ENCODE measurements at regions not wholly inside any gene's neighbourhood (a gene's known extent, or its start where the extent isn't known, plus 50 kb on each side); places are given as distances from the start of the nearest gene placed in this dataset.

DNA sequence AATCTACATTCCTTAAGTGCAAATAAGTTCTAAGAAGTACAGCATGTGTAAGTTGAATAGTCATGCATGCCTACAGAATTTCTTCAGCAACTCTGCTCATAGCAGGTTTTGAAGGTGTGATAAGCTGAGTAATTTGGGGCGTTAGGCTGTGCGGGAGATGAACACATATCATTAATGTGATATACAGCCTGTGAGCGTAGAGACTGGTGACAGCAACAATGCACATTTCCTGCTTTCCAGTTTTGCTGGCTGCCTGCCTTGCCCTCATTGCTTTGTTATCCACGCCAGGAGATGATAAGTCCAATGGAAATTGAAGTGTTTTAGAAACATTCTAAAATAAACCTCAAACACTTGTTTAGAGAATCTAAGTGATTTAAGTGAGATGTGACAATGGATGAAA, 1709.4 kb downstream of the ARAP2 start:
- intact Hi-C loops (cut with micrococcal nuclease), result no loop called here
- no peak overlapping the region for H3K4me3 Mint-ChIP-seq
- H3K36me3 Mint-ChIP-seq (ENCODE audit: low read depth), result no peaks in the 10 kb centered on the region
- no peaks in the 10 kb centered on the region for H3K9me3 Mint-ChIP-seq
- no peak overlapping the region for H3K27ac Mint-ChIP-seq
- no peaks in the 10 kb centered on the region for H3K27me3 Mint-ChIP-seq
- H3K4me1 Mint-ChIP-seq (ENCODE audit: low read depth), result no peaks in the 10 kb centered on the region

DNA sequence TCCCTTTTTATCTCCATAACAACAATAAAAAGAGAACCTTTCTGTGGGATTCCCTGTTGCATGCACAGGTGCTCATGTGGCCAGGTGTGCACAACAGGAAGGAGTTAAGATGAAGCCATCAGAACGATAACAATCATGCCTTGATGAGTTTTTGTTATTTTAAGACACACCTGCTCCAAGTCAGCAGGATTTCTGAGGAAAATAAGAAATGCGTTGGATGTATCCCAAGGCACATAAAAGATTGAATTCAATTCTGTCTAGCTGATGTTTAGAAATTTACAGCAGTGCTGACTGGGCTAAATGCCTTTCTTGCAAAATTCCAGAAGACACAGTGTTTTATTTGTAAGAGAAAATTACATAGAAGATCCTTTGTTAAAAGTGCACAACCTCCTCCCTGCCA, 1678.2 kb downstream of the ARAP2 start:
- no peak overlapping the region for H3K4me3 Mint-ChIP-seq
- H3K36me3 Mint-ChIP-seq (ENCODE audit: low read depth), result no peaks in the 10 kb centered on the region
- intact Hi-C loops (cut with micrococcal nuclease), result no loop called here
- H3K9me3 Mint-ChIP-seq, result no peaks in the 10 kb centered on the region
- H3K27ac Mint-ChIP-seq, result no peak overlapping the region
- no peaks in the 10 kb centered on the region for H3K27me3 Mint-ChIP-seq
- no peaks in the 10 kb centered on the region for H3K4me1 Mint-ChIP-seq (ENCODE audit: low read depth)

DNA sequence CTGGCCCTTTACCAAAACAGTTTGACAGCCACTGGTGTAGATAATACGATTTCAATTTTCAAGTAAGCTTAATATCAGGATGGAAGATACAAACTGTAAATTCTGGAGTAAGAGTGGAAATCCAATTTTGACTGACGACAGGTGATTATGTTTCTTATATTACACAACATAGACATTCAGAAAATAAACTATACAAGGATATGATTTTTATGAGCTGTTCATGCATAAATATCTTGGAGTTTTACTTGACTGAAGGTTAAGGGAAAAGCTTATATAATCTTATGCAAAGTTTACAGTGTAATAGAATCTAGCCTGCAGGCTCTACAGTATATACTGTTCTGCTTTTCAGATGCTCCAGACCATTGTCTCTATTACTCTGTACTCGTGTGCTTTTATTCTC, 1672.3 kb downstream of the ARAP2 start:
- Mint-ChIP-seq H3K36me3 (ENCODE audit: low read depth) (no peaks in the 10 kb centered on the region), H3K27ac (no peak overlapping the region), H3K4me3 (no peak overlapping the region), H3K4me1 (ENCODE audit: low read depth) (no peaks in the 10 kb centered on the region), H3K9me3 (no peaks in the 10 kb centered on the region), H3K27me3 (no peaks in the 10 kb centered on the region)
- intact Hi-C loops (cut with micrococcal nuclease), result no loop called here

DNA sequence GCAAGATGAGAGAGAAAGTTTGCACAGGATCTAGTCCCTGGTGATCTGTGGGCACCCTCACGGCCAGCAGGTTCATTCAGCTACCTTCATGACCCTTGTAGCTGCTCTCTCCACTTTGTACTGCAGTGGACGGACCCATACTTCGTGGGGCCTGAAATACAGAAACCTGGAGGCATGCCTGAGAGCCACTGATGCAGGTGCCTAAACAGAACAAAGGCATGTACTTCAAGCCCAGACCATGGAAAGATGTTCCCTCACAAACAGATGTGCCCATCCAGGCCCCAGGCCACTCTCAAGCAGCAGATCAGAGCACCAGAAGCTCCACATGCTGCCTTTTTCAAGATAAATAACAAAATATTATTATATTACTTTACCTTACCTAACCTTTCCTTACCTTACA, 1629.0 kb downstream of the ARAP2 start:
- no peak overlapping the region for H3K4me3 Mint-ChIP-seq
- H3K36me3 Mint-ChIP-seq (ENCODE audit: low read depth), result no peaks in the 10 kb centered on the region
- no peaks in the 10 kb centered on the region for H3K9me3 Mint-ChIP-seq
- intact Hi-C loops (cut with micrococcal nuclease), result no loop called here
- no peak overlapping the region for H3K27ac Mint-ChIP-seq
- no peaks in the 10 kb centered on the region for H3K27me3 Mint-ChIP-seq
- H3K4me1 Mint-ChIP-seq (ENCODE audit: low read depth), result no peaks in the 10 kb centered on the region

DNA sequence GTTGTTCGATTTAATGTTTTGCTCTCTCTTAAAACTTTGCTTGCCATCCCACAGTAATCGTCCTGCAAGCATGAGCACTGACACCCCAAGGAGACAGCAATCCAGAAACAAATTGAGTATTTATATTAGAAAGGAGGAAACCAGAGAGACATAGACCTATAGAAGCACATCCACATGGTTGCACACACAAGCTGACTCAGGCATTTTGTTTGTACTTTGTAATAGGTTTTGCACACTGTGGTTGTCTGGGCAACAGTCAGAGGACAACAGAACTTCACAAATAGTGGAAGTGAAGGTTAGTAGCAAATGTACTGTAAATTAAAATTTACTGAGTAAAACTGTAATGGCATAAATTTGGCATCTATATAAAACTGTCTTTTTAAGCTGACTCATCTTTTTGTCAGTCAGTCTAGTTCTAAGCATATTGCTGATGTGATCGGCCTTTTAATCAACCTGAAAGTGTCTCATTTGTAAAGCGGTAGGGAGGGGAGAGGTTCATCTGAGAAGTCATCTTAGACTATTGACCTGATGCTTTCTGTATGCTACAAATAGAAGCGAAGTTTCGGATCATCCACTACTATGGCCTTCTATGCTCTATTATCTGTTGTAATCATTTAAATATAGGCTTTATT, 1624.7 kb downstream of the ARAP2 start:
- H3K4me1 Mint-ChIP-seq (ENCODE audit: low read depth), result no peaks in the 10 kb centered on the region
- intact Hi-C loops (cut with micrococcal nuclease), result no loop called here
- no peak overlapping the region for H3K27ac Mint-ChIP-seq
- H3K9me3 Mint-ChIP-seq, result no peaks in the 10 kb centered on the region
- no peaks in the 10 kb centered on the region for H3K27me3 Mint-ChIP-seq
- no peaks in the 10 kb centered on the region for H3K36me3 Mint-ChIP-seq (ENCODE audit: low read depth)
- no peak overlapping the region for H3K4me3 Mint-ChIP-seq

DNA sequence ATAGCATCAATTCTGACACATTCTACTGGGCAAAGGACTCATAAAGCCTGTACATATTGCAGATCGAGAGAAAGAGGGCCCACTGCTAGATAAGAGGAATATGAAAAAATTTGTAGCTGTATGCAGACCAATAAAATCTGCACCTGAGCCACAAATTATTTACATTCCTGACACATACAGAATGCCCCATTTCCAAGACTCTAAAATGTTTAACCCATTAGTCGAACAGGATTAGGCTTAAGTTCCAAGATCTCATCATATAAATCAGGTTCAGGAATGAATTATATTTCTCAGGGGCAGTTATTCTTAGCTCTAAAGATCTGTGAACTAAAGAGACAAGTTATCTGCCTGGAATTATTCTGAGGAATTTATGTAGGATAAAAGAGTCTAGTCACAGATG, 1615.8 kb downstream of the ARAP2 start:
- H3K4me3 Mint-ChIP-seq, result no peak overlapping the region
- H3K36me3 Mint-ChIP-seq (ENCODE audit: low read depth), result no peaks in the 10 kb centered on the region
- H3K9me3 Mint-ChIP-seq, result peaks cover 5% of the 10 kb centered on the region
- H3K4me1 Mint-ChIP-seq (ENCODE audit: low read depth), result no peaks in the 10 kb centered on the region
- intact Hi-C loops (cut with micrococcal nuclease), result no loop called here
- H3K27me3 Mint-ChIP-seq, result no peaks in the 10 kb centered on the region
- no peak overlapping the region for H3K27ac Mint-ChIP-seq

DNA sequence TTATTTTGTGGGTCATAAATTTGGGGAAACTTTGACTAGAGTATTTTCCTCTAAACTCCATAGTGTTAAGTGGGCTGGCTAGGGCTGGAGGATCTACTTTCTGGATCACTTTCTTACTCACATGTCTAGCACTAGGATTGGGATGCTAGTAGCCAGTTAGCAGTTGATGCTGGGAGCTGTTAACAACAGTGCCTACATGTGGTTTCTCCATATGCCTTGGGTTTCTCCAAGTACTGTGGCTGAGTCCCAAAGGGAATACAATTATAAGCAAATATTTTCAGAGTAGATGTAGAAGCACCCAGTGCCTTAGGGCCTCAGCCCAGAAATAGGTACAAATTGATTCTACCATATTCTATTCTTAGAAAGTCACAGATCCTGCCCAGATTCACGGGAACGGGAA, 1614.9 kb downstream of the ARAP2 start:
- intact Hi-C loops (cut with micrococcal nuclease), result no loop called here
- Mint-ChIP-seq H3K27me3 (no peaks in the 10 kb centered on the region), H3K36me3 (ENCODE audit: low read depth) (no peaks in the 10 kb centered on the region), H3K4me1 (ENCODE audit: low read depth) (no peaks in the 10 kb centered on the region), H3K9me3 (peaks cover 5% of the 10 kb centered on the region), H3K27ac (no peak overlapping the region), H3K4me3 (no peak overlapping the region)

DNA sequence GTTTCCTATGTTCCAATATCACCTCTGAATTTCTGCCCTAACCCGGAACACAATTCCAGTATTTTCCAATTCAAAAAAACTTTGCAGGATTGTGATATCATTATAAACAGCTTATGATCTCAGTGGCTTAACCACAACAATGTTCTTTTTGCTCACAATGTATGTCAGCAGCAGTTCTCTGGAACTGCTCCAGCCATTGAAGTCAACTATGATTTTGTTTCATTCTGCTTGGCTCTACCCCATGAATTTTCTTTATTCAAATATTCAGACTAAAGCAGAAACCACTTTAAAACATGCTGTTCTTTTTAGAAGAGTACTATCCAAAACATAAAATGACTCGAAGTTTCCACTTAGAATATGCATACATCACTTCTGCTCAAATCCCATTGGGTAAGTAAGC, 1611.1 kb downstream of the ARAP2 start:
- no peaks in the 10 kb centered on the region for H3K27me3 Mint-ChIP-seq
- no peaks in the 10 kb centered on the region for H3K4me1 Mint-ChIP-seq (ENCODE audit: low read depth)
- no peak overlapping the region for H3K27ac Mint-ChIP-seq
- no peak overlapping the region for H3K4me3 Mint-ChIP-seq
- no peaks in the 10 kb centered on the region for H3K36me3 Mint-ChIP-seq (ENCODE audit: low read depth)
- peaks cover 5% of the 10 kb centered on the region for H3K9me3 Mint-ChIP-seq
- intact Hi-C loops (cut with micrococcal nuclease), result no loop called here

DNA sequence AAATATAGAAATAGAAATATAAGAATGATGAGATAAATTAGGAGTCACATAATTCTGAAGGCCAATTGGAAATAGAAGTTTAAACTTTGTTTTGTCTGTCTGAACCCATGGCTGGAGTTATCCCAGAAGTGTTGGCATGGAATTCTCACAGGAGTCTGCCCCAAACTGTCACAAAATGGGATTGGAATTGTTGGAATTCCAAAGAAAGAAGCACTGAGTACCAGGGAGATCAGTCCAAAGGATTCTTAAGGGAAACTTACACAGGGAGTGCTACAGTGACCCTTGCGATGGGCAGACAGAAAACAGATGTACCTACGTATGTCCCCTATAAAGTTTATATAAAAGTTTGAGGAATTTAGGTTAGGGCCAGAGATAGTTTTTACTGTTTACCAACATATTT, 1607.7 kb downstream of the ARAP2 start:
- Mint-ChIP-seq H3K36me3 (ENCODE audit: low read depth) (no peaks in the 10 kb centered on the region), H3K27ac (no peak overlapping the region), H3K4me3 (no peak overlapping the region), H3K9me3 (peaks cover 21% of the 10 kb centered on the region), H3K27me3 (no peaks in the 10 kb centered on the region), H3K4me1 (ENCODE audit: low read depth) (no peaks in the 10 kb centered on the region)
- intact Hi-C loops (cut with micrococcal nuclease), result no loop called here

DNA sequence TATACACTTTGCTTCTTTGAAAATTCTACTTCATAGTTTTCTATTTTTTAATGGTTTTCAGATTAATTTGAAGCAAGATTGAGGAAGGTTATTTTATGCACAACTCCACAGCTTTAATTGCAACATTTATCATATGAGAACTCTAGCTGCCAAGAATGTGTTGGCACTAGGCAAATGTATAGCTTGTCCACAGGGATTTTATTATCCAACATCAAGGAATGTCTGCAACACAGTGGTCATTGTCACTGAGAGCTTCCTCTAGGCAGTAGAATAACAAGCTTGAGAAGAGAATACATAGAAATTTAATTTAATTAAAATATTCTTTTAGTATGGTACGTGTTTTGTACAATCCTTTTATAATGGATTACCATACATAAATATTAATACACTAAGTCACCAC, 1600.8 kb downstream of the ARAP2 start:
- Mint-ChIP-seq H3K36me3 (ENCODE audit: low read depth) (no peaks in the 10 kb centered on the region), H3K4me1 (ENCODE audit: low read depth) (no peaks in the 10 kb centered on the region), H3K9me3 (peaks cover 21% of the 10 kb centered on the region), H3K27ac (no peak overlapping the region), H3K27me3 (no peaks in the 10 kb centered on the region), H3K4me3 (no peak overlapping the region)
- intact Hi-C loops (cut with micrococcal nuclease), result no loop called here

DNA sequence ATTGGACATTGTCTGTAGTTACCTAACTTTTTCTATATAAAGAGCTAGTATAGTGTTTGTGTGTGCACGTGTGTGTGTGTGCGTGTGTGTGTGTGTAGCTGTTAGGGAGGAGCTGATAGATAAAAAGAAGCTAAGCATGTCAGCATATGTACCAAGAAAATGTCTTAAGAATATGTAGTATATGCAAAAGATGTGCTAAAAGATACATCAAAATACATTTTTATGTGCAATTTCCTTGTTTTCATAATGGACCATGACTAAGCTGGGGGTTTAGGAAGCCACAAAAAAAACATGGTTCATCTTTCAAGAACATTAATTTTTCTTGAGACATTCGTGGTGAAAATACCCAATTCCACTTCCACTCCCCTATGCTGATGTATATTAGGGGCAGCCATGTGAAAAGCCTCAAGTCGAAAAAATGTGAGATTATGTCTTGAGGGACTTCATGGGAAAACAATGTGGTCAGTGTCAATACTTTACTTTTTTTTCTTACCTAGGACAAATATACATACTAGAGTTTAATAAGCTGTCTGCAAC, 1599.7 kb downstream of the ARAP2 start:
- Mint-ChIP-seq H3K36me3 (ENCODE audit: low read depth) (no peaks in the 10 kb centered on the region), H3K27me3 (no peaks in the 10 kb centered on the region), H3K4me1 (ENCODE audit: low read depth) (no peaks in the 10 kb centered on the region), H3K4me3 (no peak overlapping the region), H3K9me3 (peaks cover 11% of the 10 kb centered on the region), H3K27ac (no peak overlapping the region)
- intact Hi-C loops (cut with micrococcal nuclease), result no loop called here

DNA sequence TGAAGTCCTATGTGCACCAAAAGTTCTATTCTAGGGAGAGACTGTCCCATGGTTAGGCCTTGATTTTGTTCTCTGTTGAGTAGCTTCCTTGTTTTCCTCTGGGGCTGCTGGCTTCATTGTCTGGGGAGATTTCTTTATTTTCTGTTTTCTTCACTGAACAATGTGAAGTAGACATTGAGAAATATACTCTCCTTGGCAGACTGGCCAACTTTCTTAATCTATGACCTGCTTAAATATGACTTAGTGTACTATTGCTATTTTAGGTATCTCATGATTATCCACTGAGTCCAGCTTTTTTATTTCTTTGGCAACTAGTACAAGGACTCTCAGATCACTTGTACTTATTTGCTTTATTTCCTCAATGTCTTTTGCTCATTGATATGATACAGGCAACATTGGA, 1594.6 kb downstream of the ARAP2 start:
- no peaks in the 10 kb centered on the region for H3K36me3 Mint-ChIP-seq (ENCODE audit: low read depth)
- H3K9me3 Mint-ChIP-seq, result no peaks in the 10 kb centered on the region
- no peak overlapping the region for H3K27ac Mint-ChIP-seq
- H3K4me3 Mint-ChIP-seq, result no peak overlapping the region
- H3K27me3 Mint-ChIP-seq, result no peaks in the 10 kb centered on the region
- no peaks in the 10 kb centered on the region for H3K4me1 Mint-ChIP-seq (ENCODE audit: low read depth)
- intact Hi-C loops (cut with micrococcal nuclease), result no loop called here

DNA sequence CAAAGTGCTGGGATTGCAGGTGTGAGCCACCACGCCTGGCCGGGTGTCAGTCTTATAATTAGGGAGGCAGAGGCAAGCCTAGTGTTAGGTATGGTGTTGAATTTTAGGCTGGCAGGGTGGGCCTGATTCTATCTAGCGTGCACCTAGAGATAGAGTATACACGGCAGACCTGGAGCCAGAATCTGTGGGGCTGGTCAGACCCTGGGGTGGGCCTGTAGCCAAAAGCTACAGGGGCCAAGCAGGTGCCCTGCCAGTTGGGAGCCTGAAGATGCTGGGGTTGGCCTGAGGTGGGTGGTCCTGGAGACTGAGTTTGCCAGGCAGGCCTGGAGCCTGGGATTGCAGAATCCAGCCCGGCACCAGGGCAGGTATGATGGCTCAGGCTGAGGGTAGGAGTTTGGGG, 1580.3 kb downstream of the ARAP2 start:
- H3K4me3 Mint-ChIP-seq, result no peak overlapping the region
- intact Hi-C loops (cut with micrococcal nuclease), result no loop called here
- H3K4me1 Mint-ChIP-seq (ENCODE audit: low read depth), result no peaks in the 10 kb centered on the region
- peaks cover 8% of the 10 kb centered on the region for H3K9me3 Mint-ChIP-seq
- H3K27ac Mint-ChIP-seq, result no peak overlapping the region
- H3K27me3 Mint-ChIP-seq, result no peaks in the 10 kb centered on the region
- H3K36me3 Mint-ChIP-seq (ENCODE audit: low read depth), result no peaks in the 10 kb centered on the region

DNA sequence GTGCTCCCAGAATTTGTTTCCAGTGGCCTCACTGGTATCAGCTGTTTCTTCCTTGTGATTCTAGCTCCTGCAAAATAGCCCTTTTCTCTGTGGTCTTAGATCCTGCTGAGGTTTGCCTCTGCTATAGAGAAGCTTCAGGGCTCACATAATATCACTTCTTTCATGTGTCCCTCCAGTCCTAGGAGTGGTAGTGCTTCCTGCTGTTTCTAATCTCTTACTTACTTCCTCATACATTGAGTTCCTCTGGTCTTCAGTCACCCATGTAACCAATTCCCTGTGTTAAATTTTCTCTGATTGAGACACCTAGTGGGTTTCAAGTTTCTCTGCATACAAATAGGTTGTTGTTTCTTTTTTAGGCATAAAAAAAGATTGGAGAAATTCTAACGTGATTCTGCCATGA, 1567.9 kb downstream of the ARAP2 start:
- H3K4me3 Mint-ChIP-seq, result no peak overlapping the region
- no peak overlapping the region for H3K27ac Mint-ChIP-seq
- no peaks in the 10 kb centered on the region for H3K4me1 Mint-ChIP-seq (ENCODE audit: low read depth)
- intact Hi-C loops (cut with micrococcal nuclease), result no loop called here
- no peaks in the 10 kb centered on the region for H3K36me3 Mint-ChIP-seq (ENCODE audit: low read depth)
- no peaks in the 10 kb centered on the region for H3K27me3 Mint-ChIP-seq
- peaks cover 10% of the 10 kb centered on the region for H3K9me3 Mint-ChIP-seq

DNA sequence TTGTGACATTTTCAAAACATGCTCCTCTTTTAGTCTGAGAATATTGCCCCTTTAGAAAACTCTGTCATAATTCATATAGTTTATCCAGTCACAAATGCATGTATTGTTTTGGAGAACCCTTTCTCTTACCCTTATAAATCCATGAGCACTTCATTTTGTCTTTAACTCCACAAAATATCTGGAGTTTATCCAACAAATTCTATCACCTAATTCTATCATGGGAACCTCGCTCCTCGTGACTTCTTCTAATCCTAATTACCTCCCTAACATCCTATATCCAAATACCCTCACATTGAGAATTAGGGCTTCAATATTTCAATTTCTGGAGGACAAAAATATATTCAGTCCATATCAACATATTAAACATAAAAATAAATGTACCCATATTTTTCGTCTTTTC, 1565.9 kb downstream of the ARAP2 start:
- Mint-ChIP-seq H3K36me3 (ENCODE audit: low read depth) (no peaks in the 10 kb centered on the region), H3K27me3 (no peaks in the 10 kb centered on the region), H3K4me1 (ENCODE audit: low read depth) (no peaks in the 10 kb centered on the region), H3K4me3 (no peak overlapping the region), H3K27ac (no peak overlapping the region), H3K9me3 (no peaks in the 10 kb centered on the region)
- intact Hi-C loops (cut with micrococcal nuclease), result no loop called here
